Stimulated activated memory B cell treated with anti-CD40 and anti-IgM and Interleukin-4, amounts not matched to agents 10 μg/mL and 1 μg/mL and 100 μg/mL, for 72 hours (primary cell): ENCODE measurements at regions not wholly inside any gene's neighbourhood (a gene's known extent, or its start where the extent isn't known, plus 50 kb on each side); places are given as distances from the start of the nearest gene placed in this dataset.

Experiments
- ATAC-seq: fragments of 150-1000 bp; cut with Tn5 transposase; 2 replicates; pipeline ENCODE4 v1.10.0; 2021
- H3K27ac Mint-ChIP-seq: one replicate; pipeline ENCODE4 v1.8.0; 2022; ENCODE audit warnings: mild to moderate bottlenecking, mixed read lengths
- H3K27me3 Mint-ChIP-seq: one replicate; pipeline ENCODE4 v1.8.0; 2022; ENCODE audit warnings: mixed read lengths
- H3K36me3 Mint-ChIP-seq: one replicate; pipeline ENCODE4 v1.8.0; 2022; ENCODE audit warnings: mixed read lengths
- H3K4me1 Mint-ChIP-seq: one replicate; pipeline ENCODE4 v1.8.0; 2022; ENCODE audit warnings: mixed read lengths
- H3K4me3 Mint-ChIP-seq: one replicate; pipeline ENCODE4 v1.8.0; 2022; ENCODE audit warnings: mild to moderate bottlenecking, moderate library complexity, mixed read lengths
- H3K9me3 Mint-ChIP-seq: one replicate; pipeline ENCODE4 v1.8.0; 2022; ENCODE audit warnings: mixed read lengths

DNA sequence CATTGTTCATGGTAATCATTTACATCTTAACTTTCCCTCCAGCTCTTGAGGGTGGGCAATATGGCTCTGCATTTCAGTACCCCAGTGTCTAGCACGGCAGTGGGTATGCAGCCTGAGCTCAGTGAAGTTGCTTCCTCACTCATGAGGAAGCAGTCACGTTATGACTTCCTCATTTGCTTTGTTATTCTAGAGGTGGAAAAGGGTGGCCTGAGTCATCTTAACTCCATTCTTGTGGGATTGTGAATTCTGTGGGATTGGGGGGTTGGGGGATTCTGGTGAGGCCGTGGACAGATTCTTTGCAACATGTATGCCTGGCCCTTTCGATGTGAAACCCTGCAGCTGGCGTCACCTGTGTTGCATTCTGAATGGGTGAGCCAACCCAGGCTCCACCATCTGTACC, 406.7 kb upstream of the ZNF507 start:
- no peak for ATAC-seq
- H3K27me3 Mint-ChIP-seq = no peaks in the 10 kb centered on the region
- no peak overlapping the region for H3K27ac Mint-ChIP-seq
- peaks cover 26% of the 10 kb centered on the region for H3K9me3 Mint-ChIP-seq
- H3K4me1 Mint-ChIP-seq = no peaks in the 10 kb centered on the region
- H3K4me3 Mint-ChIP-seq = no peak overlapping the region
- no peaks in the 10 kb centered on the region for H3K36me3 Mint-ChIP-seq

DNA sequence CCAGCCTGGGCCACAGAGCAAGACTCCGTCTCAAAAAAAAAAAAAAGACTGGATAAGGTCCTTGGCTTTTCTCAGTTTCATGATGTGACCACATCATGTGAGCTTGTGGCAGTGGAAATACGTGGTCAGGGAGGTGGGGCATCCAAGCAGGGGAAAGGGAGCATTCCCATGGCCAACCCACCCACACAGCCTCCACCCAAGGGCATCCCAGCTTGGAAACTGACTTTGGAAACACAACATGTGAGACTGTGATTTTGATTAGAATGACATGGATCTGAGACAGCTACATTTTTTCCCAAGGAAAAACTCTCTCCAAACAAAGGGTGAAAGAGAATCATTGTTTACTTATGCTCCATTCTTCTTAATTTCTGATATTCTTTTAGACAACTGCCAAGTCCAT, 405.0 kb upstream of the ZNF507 start:
- Mint-ChIP-seq H3K27ac (no peak overlapping the region), H3K4me1 (no peaks in the 10 kb centered on the region), H3K27me3 (no peaks in the 10 kb centered on the region), H3K9me3 (peaks cover 20% of the 10 kb centered on the region), H3K4me3 (no peak overlapping the region), H3K36me3 (no peaks in the 10 kb centered on the region)
- ATAC-seq = no peak

DNA sequence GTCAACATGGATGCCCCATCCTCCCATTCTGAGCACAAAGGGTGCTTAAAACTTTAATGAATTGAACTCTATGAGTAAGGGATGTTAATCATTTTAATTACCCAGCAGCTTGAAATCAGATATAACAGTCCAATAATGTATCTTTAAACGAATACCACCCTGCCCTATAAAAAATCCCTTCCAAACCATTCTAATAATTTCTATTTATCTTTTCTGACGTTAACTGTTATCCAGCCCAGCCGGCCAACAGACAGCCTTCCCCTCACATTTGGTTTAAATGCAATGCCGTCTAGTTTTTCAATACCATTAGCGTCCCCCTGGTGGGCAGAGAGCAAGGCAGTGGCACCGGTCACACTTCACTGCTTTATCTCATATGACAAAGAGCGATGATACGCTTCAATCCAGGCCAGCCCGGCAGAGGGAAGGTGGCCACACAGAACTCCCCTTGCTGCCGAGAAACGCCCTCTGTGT, 402.2 kb upstream of the ZNF507 start:
- no peak overlapping the region for H3K4me3 Mint-ChIP-seq
- H3K36me3 Mint-ChIP-seq = no peaks in the 10 kb centered on the region
- ATAC-seq = no peak
- no peaks in the 10 kb centered on the region for H3K27me3 Mint-ChIP-seq
- peaks cover 2% of the 10 kb centered on the region for H3K9me3 Mint-ChIP-seq
- no peak overlapping the region for H3K27ac Mint-ChIP-seq
- H3K4me1 Mint-ChIP-seq = no peaks in the 10 kb centered on the region

DNA sequence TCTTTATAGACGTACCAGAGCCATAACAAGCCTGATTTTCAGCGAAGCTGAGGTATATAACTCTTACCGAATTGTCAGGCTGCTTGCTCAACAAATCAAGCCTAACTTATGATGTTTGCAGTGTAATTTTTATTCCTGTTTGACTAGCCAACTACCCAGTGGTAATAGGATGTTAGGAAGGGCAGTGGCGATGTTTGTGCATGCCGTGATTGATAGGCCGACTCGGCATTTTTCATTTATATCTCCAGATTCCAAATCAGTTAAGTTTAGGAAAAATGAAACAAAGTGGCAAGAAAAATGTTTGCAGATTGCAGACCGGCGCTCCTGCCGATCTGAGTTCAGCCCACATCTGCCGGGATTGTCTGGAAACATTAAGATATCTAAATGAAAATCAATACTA, 401.6 kb upstream of the ZNF507 start:
- H3K4me3 Mint-ChIP-seq = no peak overlapping the region
- H3K27me3 Mint-ChIP-seq = no peaks in the 10 kb centered on the region
- no peak overlapping the region for H3K27ac Mint-ChIP-seq
- H3K4me1 Mint-ChIP-seq = no peaks in the 10 kb centered on the region
- ATAC-seq = no peak
- peaks cover 2% of the 10 kb centered on the region for H3K9me3 Mint-ChIP-seq
- H3K36me3 Mint-ChIP-seq = no peaks in the 10 kb centered on the region

DNA sequence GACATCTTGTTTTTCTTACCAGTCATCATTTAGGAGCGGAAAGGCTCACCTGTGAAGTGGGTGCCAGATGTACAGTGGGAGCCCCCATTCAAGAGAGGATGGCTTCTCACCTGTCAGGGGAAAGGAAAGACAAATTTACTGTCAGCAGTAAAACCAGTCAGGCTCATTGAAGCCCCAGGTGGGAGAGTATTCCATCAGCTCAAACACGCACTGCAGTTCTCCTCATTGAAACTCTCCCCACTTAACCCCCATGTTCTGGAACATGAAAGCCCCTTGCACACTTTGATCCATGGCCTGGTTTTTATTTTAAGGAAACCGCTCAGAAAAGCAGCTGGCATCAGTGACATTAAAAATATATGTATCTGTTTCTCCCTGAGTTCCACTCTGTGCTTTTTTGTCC, 401.1 kb upstream of the ZNF507 start:
- no peak overlapping the region for H3K4me3 Mint-ChIP-seq
- ATAC-seq = no peak
- H3K4me1 Mint-ChIP-seq = no peaks in the 10 kb centered on the region
- H3K36me3 Mint-ChIP-seq = no peaks in the 10 kb centered on the region
- H3K9me3 Mint-ChIP-seq = peaks cover 2% of the 10 kb centered on the region
- no peak overlapping the region for H3K27ac Mint-ChIP-seq
- no peaks in the 10 kb centered on the region for H3K27me3 Mint-ChIP-seq

DNA sequence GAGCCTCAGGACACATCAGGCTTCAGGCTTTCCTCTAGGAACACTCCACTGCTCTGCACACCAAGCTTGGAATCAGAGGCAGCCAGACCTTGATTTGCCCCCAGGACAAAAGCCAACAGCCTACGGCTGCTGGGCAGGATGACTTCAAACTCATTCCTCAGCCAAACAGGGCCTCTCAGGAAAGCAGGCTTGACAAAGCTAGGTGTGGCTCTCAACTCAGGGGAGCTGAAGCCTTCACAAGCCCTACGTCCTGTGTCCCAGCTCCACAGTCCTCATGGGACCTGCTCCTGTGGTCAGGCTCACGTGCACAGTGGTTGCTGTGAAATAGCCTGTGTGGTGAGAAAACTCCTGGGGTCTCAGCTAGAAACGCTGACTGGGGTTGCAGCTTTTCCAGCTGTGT, 398.9 kb upstream of the ZNF507 start:
- H3K27ac Mint-ChIP-seq = no peak overlapping the region
- no peaks in the 10 kb centered on the region for H3K36me3 Mint-ChIP-seq
- no peaks in the 10 kb centered on the region for H3K27me3 Mint-ChIP-seq
- peaks cover 3% of the 10 kb centered on the region for H3K9me3 Mint-ChIP-seq
- H3K4me1 Mint-ChIP-seq = no peaks in the 10 kb centered on the region
- no peak for ATAC-seq
- H3K4me3 Mint-ChIP-seq = no peak overlapping the region

DNA sequence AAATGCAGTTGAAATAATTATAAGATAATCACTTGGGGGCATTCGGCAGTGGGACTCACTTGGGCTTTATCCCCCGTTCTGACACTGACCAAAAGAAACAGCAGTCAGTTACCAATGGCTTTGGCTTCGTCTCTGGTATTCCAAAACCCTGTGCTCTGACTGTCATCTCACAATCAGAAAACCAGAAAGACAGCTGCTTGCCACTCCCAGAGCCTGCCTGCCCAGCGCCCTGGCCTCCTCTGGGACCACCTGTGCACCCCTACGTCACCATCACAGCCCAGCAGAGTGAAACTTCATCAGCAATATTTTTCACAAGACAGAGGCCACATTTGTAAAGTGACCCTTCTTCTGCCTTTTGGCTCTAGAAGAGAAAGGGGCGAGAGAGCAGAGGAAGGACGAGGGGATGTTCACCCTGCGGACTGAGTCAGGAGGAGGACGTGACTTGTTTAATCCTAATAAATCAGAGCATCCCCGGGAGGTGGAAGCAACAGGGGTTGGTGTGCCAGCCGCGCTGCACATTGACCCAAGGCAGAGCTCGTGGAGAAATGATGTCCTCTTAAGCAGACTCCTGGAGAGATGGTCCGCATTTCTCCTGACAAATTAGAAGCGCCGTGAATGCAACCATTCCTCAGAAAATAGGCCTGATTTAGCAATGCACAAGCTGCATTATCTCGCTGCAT, 397.8 kb upstream of the ZNF507 start:
- Mint-ChIP-seq H3K27me3 (no peaks in the 10 kb centered on the region), H3K27ac (no peak overlapping the region), H3K9me3 (peaks cover 7% of the 10 kb centered on the region), H3K4me3 (no peak overlapping the region), H3K4me1 (no peaks in the 10 kb centered on the region), H3K36me3 (no peaks in the 10 kb centered on the region)
- ATAC-seq = no peak

DNA sequence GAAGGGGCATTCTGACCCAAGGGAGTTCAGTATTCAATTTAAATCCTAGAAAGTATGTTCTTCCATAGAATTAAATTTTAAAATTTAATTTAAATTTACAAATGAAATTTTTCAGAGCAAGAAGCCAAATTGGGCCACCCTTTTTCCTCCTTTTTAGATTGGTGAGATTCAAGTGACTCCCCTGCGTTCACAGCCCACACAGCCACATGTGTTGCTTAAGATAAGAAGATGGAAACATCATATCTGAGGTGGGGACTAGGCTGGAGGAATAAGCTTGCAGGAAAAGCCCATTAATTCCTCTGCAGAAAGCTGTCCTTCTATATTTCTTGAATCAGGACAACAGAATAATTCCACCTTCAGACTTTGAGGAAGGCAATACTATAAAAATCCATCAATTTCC, 392.7 kb upstream of the ZNF507 start:
- Mint-ChIP-seq H3K4me3 (no peak overlapping the region), H3K4me1 (no peaks in the 10 kb centered on the region), H3K36me3 (no peaks in the 10 kb centered on the region), H3K9me3 (peaks cover 13% of the 10 kb centered on the region), H3K27ac (no peak overlapping the region), H3K27me3 (no peaks in the 10 kb centered on the region)
- ATAC-seq = no peak

DNA sequence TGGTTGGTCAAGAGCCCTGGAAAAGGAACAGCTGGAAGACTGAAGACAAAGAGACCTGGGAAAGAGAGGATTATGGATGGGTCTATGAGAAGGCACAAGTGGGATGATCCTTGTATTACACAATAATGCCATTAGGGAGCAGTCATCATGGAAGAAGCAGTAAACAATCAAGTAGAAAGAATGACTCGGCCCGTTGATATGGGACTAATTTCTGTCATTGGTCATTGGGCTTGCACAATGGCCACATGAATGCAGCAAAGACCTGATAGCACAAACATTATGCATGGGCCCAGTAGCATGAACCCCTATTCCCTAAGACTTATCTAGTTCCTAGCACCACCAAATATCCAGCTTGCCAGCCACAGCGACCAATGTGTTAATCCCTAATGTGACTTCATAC, 390.3 kb upstream of the ZNF507 start:
- Mint-ChIP-seq H3K27ac (no peak overlapping the region), H3K4me3 (no peak overlapping the region), H3K36me3 (no peaks in the 10 kb centered on the region)

DNA sequence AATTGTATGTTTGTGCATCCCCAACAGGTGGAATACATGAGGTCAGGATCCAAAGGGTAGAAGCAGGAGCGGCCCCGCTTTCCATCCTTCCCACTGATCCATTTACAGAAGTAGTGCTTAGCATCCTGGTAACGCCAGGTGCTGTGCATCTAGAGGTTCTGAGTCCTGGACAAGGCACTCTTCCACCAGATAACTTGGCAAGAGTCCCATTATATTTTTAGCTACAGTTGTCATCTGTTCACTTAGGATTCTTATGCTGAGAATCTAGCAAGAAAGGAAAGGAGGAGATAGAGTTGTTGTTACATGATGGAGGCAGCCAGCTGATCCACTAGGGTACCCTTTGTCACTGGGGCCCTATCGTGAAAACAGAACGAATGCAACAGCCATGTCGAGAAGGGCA, 389.5 kb upstream of the ZNF507 start:
- Mint-ChIP-seq H3K4me1 (no peaks in the 10 kb centered on the region), H3K9me3 (peaks cover 12% of the 10 kb centered on the region), H3K27ac (no peak overlapping the region), H3K27me3 (no peaks in the 10 kb centered on the region), H3K36me3 (no peaks in the 10 kb centered on the region), H3K4me3 (no peak overlapping the region)
- ATAC-seq = no peak

More for the DNA sequence above, 390.3 kb upstream of the ZNF507 start:
- no peaks in the 10 kb centered on the region for H3K27me3 Mint-ChIP-seq
- no peaks in the 10 kb centered on the region for H3K4me1 Mint-ChIP-seq
- ATAC-seq = no peak
- H3K9me3 Mint-ChIP-seq = peaks cover 12% of the 10 kb centered on the region

DNA sequence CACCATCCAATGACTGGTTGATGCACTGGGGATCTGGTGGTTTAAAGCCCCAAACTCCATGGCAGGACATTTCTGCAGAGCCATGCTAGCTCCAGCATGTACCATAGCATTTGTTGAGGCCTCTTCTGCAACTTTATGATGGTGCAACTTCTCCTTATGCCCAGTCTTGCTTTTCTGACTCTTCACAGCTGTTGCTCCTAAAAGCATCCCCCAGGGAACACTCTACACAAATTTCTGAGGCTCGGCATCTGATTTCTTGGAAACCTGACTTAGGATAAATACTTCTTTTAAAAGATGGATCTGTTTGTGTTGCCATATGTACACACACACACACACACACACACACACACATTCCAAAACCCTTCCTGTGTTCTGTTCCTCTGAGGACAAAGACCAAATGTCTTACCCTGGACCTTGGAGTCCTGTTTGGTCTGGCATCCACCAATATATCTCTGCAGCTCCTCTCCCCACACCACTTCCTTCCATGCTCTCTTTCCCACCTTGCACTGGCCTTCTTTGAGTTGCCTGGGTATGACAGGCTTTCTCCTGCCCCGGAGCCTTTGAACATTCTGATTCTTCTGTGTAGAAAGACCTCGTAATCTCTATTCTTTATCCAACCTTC, 388.5 kb upstream of the ZNF507 start:
- no peak overlapping the region for H3K4me3 Mint-ChIP-seq
- H3K36me3 Mint-ChIP-seq = no peaks in the 10 kb centered on the region
- peaks cover 12% of the 10 kb centered on the region for H3K9me3 Mint-ChIP-seq
- ATAC-seq = no peak
- H3K27me3 Mint-ChIP-seq = no peaks in the 10 kb centered on the region
- H3K4me1 Mint-ChIP-seq = no peaks in the 10 kb centered on the region
- no peak overlapping the region for H3K27ac Mint-ChIP-seq

DNA sequence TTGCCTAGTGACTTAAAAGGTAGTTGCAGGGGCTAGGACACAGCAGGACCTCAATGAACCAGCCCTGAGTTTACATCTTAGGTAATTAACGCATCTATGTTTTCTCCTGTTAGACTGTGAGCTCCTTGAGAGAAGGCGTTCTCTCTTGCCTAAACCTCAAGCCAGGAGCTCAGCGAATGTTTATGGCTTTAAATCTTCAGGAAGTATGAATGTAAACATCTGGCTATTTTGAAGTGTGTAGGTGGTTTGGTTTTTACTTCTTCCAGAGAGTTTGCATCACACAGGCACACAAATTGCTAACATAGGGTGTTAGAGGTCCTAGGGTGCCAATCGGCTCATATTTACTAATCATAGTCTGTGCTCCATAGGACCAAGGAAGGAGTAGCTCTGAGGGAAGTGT, 387.7 kb upstream of the ZNF507 start:
- Mint-ChIP-seq H3K9me3 (peaks cover 9% of the 10 kb centered on the region), H3K27me3 (no peaks in the 10 kb centered on the region), H3K4me1 (no peaks in the 10 kb centered on the region), H3K36me3 (no peaks in the 10 kb centered on the region), H3K4me3 (no peak overlapping the region), H3K27ac (no peak overlapping the region)
- no peak for ATAC-seq

DNA sequence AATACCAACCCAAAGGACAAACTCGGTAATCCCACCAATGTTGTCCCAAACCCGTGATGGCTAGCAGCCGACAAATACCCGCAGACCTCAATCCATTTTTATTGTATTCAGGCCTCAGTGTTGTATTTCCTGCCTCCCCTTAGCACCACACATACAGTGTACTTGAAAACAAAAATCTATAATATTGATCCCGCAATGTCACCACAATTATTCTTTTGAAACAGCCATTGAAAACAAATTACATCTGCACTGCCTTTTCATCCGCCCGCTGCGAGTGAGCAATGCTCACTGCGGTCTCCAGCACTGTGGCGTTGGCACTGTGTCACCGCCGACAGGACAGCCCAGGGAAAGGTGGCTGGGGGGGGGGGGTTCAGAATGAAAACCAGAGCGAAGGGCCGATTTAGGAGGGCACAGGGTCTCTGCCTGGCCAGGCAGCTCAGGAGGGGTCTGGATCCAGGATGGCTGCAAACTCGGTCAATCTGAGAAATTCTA, 385.8 kb upstream of the ZNF507 start:
- Mint-ChIP-seq H3K4me3 (no peak overlapping the region), H3K36me3 (no peaks in the 10 kb centered on the region), H3K27me3 (no peaks in the 10 kb centered on the region), H3K4me1 (no peaks in the 10 kb centered on the region), H3K27ac (no peak overlapping the region), H3K9me3 (peaks cover 11% of the 10 kb centered on the region)
- ATAC-seq = no peak

DNA sequence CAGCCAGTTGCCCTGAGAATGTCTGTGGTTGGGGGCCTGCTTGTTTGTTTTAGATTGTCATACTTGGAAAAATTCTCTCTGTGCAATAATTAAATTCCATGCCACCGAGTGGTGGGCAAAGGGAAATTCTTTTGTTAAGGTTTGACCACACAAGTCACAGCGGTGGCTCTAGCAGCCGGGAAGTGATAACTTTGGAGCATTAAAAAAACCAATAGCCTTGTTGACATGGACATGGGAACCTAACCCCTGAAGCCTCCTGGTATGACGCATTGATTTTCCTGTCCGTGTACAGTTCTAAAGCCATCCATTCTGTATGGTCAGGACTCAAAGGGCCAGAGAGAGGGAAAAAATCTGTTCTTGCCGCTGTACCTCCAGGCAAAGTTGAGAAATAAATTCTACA, 384.9 kb upstream of the ZNF507 start:
- Mint-ChIP-seq H3K4me1 (no peaks in the 10 kb centered on the region), H3K27ac (no peak overlapping the region), H3K9me3 (peaks cover 8% of the 10 kb centered on the region), H3K4me3 (no peak overlapping the region), H3K36me3 (no peaks in the 10 kb centered on the region), H3K27me3 (no peaks in the 10 kb centered on the region)
- no peak for ATAC-seq

DNA sequence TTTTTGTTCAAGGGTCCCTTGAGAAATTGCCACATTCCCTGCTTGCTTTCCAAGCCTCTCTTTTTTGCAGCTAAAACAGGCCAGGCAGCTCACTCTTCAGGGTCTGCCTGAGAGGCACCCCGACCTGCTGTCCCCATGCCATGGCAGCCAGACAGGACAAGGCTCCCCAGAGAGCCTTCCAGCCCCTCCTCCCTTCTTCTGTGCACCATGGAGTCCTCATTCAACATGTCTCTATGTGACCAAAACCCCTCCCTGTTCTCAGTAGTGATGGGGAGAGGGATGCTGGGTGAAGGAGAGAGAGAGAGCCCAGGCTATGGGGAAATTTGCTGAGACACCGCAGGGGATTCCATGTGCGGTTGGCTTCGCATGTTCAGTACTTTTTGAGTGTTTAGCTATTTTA, 384.2 kb upstream of the ZNF507 start:
- Mint-ChIP-seq H3K4me3 (no peak overlapping the region), H3K27ac (no peak overlapping the region), H3K27me3 (no peaks in the 10 kb centered on the region), H3K4me1 (no peaks in the 10 kb centered on the region), H3K9me3 (peaks cover 8% of the 10 kb centered on the region), H3K36me3 (no peaks in the 10 kb centered on the region)
- ATAC-seq = no peak

DNA sequence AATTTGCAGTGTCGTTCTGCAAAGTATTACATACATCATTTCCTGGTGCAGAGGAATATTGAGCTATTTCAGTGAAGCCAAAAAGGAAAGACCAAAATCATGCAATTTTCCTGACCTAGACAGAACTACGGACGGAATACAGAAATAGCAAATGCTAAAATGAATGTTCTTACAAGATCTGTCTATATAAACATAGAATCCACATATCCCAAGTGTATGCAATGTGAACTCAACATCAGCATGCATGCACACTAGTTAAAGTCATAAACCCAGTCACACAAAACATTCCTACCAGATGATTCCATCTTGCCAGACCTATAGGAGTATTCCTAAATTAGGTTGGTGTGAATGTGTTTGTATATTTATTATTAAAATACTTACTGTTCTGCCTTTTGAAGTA, 383.7 kb upstream of the ZNF507 start:
- Mint-ChIP-seq H3K4me3 (no peak overlapping the region), H3K36me3 (no peaks in the 10 kb centered on the region), H3K27ac (no peak overlapping the region), H3K9me3 (peaks cover 11% of the 10 kb centered on the region), H3K4me1 (no peaks in the 10 kb centered on the region), H3K27me3 (no peaks in the 10 kb centered on the region)
- no peak for ATAC-seq
